ENCODE measurements at regions not wholly inside any gene's neighbourhood (a gene's known extent, or its start where the extent isn't known, plus 50 kb on each side); places are given as distances from the start of the nearest gene placed in this dataset.
"Not testable (repeated sequence)": the region's sequence is repeated elsewhere in the genome, so short reads cannot be mapped to it uniquely, and the experiment has no call there.

DNA sequence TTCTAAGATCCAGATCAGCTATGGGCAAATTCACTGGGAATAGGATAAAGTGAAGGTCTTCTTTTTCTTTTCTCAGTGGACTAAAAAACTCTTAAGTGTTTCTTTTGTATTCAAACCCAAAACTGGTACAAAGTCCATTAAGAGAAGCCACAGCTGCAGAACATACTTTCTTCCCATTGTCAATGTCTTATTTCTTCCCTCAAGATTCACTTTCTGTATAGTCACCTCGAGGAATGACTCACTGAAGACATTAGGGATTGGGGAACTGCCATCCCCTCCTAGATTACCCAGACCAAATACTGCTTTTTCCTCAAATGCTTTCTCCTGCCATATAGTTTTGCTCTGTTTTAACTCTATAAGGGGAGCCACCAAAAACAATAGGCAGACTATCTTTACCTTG is 117.4 kb upstream of the SYT13 start:
- not testable (repeated sequence) for DNase-seq

DNA sequence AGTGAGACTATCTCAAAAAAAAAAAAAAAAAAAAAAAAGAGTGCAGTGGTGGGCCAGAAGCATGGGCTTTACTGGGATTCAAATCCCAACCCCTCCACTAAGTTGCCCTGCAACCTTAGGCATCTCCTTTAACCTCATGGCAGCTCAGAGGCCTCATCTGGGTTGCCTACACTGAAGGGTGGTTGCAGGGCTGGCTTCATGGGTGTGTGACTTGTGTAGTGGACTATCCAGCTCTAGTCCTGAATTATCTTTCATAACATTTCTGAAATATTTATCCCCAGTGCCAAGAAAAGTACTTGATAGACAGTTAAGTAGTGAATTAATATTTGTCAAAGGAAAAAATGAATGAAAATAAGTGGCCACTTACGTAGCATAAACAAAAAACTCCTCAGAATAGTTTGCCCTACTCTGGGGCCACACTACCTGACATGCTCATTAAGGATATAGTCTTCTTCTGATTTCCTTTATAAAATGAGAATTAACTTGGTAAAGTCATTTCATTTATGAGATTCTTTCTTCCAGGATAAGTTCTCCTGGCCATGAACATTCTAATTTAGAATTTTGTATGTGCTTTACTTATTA is 116.0 kb upstream of the SYT13 start:
- no peak for DNase-seq

- DNase-seq = no peak
Observed at GRCh38 chr11:45400591-45400990, 114.5 kb upstream of the SYT13 start.

DNA sequence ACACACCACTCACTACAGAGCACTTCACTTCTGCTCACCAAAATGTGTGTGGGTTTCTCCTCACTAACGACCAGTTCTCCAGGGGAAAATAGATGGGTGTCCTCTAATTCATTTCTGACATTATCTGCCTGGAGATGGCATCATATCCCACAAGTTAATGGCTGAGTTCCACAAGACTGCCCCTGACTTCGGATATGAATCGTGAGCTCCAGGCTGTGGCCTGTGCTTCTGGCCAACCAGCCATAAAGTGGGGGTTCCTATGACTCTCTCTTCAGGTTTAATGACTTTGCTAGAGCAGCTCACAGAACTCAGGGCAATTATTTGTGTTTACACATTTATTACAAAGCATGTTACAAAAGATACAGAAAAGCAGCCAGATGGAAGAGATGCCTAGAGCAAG is 113.0 kb upstream of the SYT13 start:
- no peak for DNase-seq

DNA sequence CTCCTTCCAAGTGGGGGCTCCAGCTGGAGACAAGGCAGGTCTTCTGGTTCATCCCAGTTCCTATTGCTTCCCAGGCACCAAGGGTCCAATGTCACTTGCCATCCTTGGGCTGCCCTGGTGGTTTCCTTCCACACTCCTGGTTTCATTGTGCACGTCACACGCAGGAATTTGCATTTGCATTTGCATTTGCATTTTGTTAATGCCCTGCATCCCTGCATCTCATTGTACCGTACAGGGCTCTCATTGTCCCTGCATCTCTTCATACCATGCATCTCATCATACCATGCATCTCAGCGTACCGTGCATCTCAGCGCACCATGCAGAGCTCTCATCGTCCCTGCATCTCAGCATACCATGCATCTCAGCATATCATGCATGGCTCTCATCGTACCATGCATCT is 112.2 kb upstream of the SYT13 start:
- no peak for DNase-seq

GRCh38 chr11:45396394-45396793 is 110.3 kb upstream of the SYT13 start:
- no peak for DNase-seq

DNA sequence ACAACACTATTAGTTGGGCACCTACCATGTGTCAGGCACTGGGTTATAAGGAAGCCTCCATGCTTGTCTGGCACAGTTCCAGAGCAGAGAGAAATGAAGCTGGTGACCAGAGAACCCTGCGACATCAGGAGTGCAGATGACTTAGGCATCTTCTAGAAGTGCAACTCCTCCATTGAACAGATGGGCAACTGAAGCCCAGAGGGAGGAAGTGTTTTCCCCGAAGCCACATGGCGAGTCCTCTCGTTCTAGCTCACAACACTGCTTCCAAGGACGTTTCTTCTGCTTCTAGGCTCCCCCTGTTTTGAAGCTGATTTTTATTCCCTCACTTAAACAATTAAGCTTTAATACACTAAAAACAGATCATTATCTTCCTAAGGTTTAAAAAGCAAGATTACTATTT is 109.8 kb upstream of the SYT13 start:
- DNase-seq = no peak

GRCh38 chr11:45395421-45395820 is 109.3 kb upstream of the SYT13 start:
- no peak for DNase-seq

DNA sequence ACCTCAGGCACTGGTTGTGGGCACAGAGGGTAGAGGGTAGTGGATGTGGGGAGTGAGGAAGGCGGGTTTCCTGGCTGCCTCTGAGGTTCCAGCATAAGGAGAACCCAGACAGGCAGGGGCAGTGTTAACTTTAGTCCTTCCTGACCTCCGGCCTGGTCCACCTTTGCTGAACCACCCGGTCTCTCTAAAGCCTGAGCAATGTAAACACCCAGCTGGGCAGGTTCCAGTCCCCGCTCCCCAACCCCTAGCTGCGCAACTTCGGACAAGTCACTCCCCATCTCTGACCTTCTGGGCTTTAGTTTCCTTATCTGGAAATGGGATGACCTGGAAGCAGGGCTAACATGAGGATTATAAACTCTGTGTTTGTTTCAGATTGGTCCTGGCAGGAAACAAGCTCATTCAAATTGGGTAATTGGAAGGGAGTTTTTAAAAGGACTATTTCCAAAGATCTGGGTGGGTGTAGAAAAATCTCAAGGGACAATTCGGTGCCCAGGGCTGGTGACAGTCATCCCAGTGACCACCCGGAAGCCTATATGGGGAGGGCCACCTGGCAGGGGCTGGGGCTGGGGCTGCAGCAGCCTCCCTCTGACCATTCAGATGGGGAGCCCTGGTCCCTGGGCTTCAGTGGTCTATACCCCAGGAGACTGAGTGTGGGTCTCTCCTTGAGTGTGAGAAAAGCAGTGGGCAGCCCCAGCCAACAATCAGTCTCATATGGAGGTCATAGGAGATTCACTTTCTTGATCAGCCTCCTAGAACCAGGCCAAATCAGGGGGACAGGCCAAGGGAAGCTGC is 108.3 kb upstream of the SYT13 start:
- DNase-seq = no peak

DNA sequence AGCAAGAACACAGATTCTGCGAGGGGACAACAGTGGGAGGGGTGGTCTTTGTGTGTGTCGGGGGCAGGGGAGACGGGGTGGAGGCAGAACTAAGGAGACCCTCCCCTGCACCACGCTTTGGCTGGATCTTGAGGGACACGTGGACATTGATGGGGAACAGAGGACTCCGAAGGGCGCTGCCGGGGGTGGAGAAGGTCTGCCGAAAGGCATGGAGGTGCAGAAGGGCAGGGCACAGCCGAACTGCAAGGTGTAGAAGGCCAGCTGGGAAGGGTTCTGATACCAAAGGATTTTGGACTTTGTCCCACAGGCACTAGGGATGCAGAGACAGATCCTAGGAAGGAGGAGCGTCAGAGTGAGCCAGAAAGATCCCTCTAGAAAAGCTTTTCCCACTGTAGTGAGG is 107.7 kb upstream of the SYT13 start:
- no peak for DNase-seq

DNA sequence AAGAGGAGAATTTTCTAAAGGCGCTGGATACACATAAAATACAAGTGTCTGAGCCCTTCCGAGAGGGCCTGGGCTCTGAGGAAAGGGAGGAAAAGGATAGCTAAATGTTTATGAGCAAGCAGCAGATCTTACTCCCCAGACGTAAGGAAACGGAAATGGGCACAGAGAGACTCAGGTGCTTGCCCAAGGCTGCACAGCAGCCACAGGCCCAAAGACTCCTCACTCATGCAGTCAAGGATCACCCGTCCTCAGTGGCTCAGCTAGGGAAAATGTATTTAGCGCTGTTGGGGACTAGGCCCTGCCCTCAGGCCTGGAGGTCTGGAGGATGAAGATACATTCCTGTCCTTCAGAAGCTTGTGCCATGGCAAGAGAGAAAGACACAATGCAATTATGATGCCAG is 107.2 kb upstream of the SYT13 start:
- DNase-seq = no peak

GRCh38 chr11:45392591-45393091 is 106.5 kb upstream of the SYT13 start:
- no peak for DNase-seq

DNA sequence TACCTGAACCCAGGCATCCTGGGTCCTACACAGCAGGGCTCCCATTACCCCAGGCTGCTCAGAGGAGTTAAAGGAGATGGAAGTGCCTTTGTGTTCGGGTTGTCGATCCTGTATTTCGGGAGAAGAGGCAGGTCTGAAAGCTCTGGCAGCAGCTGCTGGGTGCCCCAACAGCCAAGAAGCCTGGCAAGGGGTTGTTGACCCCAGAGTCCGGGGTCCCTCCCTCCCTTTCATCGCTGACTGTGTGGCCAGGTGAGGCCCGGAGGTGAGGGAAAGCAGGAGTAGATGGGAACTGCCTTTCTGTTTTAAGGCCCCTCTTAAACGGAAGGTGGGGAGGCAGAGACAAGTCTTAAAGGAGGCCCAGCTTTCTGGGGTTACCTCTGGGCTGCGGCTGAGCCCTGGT is 106.0 kb upstream of the SYT13 start:
- no peak for DNase-seq

DNA sequence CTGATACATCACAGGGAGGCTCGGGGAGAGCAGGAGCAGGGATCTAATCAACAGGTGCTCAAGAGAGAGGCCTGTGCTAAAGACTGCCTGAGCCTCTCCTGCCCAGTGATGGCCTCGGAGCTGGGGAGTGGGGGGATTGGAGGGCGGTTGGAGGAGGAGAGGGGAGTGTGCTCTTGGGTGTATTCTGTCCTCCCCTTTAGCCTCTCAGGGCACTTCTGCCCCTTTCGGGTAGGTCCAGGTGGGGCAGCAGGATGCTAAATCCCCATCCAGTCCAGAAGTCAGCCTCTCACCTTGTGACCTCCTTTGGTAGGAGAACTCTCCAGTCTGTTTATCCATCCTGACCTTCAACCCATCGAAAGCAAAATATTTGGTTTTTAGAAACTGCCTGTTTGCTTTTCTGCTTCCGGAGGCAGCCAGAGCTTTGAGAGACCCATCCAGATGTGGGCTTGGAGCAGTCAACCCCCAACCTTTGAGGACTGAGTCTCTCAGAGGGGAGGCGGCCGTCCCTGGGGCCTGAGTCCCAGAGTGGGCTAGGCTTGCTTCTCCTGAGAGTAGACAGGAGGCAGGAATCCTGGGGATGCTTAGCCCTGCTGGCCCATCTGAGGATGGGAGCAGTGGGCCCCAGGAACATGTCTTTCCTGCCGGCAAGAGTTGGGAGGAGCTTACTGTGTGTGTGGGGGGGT is 105.2 kb upstream of the SYT13 start:
- no peak for DNase-seq

DNA sequence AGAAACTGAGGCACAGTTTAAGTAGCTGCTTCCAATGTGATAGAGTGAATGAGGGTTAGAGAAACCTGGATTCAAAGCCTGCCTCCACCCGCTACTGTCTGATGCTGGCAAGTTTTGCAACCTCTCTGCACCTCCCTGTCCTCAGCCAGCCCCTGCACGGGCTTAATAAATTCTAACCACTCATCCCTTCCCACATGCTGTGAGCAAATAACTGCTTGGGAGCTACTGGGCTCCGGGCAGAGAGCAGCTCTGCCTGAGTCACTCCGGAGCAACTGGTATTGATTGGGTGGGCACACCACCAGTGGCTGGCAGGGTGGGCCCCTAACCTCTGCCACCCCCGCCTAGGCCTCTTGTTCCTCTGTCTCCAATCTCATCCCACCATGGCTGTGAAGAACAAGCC is 104.3 kb upstream of the SYT13 start:
- no peak for DNase-seq

DNA sequence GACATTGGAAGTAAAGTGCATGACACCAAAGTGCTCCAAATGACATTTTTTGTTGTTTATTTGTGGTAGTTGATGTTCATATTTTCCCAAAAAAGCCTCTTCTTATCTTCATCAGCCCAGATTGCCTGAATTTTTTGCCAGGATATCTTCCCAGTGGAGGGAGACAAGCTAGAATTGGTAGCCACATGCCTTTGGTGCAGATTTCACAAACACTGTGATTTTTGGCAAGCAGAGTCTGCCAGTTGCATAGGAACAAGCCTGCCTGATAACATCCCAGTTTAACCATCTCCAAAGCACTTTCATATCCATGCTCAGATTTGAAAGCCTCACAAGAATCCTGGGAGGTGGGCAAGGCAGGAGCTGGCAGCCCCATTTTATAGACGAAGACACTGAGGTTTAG is 102.3 kb upstream of the SYT13 start:
- no peak for DNase-seq

GRCh38 chr11:45387885-45388284 is 101.7 kb upstream of the SYT13 start:
- DNase-seq = not testable (repeated sequence)

DNA sequence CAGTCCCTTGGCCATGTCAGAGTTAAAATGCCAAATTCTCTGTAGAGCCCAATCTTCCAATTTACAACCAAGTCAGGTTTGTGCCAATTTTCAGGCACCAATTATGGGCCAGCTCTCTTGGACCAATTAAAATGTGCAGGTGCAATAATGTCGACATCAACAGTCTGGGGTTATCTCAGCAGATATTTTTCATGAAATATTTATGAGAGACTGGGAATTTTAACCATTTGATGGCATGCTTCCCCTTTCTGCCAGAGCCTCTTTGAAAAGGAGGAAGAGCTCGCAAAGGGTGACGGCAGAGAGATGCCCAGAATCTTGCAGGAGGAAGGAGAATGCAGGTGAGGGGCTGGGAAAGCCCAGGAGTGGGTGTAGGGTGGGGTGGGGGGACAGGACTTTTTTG is 100.8 kb upstream of the SYT13 start:
- DNase-seq = no peak

DNA sequence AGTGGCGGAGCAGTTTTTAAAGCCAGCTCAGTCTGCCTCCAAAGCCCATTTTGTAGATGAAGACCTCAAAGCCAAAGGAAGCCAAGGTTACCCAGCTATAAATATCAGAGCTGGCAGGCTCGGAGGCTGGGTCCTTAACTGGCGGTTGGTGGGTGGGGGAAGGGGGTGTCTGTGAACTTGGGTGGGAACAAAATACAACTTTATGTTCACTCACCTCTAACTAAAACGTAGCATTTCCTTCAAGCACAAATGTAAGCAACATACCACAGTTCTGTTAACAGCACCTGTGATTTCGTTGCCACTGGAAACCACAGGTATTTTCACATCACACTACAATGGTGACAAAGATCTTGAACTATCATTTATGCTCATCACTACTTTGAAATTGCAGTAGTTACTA is 99.7 kb upstream of the SYT13 start:
- no peak for DNase-seq

DNA sequence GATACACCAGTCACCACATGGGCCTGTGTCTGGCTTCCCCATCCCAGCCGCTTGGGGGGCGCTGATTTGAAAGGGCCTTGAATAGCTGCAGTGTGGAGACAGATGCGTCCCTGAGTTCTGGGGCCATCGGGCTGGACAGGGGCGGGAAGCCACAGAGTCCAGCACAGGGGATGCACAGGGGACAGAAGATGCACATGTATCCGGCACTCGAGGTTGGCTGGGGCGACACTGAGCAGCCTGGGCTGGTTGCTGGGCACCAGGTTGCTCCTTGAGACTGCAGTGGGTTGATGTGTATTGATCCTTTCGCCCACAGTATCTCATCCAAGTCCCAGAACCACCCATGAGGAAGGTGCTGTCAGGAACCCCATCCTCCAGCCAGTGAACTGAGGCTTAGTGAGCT is 99.3 kb upstream of the SYT13 start:
- DNase-seq = no peak

DNA sequence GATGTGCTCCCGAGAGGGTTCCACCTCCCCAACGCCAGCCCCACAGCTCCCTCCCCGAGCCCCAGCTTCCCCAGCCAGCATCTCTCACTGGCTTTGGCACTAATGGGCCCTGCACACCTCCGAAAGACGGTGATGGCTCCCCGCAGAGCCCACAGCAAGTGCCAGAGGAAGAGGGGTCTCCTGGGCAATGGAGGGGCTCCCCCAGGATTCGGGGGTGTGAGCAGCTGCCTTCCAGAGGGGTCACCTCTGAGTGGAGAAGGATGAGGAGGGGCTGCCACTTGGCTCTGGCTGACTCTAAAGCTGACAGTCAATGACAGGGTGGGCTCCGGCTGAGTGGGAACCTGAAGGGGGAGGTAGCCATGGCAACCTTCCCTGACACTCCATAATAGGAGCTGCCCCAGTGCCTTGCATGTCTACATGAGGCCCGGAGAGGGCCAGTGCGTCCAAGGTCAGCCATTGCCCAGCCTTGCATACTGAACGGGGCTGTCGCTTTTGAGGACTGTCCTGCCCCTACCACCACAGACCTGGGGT is 98.6 kb upstream of the SYT13 start:
- DNase-seq = no peak

DNA sequence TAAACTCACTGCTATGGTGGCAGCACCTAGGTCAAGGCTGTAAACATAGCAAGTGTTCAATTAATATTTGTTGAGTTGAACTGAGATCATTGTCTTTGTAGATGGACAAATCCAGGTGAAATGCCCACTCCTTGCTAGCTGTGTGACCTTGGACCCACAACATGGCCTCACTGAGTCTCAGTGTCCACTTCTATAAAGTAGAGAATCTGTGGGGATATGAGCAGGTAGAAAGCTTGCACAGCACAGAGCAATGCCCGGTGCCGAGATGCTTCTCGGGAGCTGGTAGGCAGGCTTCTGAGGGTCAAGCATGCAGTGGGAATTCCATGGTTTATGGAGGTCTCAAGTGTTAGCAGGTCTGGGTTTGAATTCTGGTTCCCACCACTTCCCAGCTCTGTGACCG is 97.9 kb upstream of the SYT13 start:
- DNase-seq = no peak

DNA sequence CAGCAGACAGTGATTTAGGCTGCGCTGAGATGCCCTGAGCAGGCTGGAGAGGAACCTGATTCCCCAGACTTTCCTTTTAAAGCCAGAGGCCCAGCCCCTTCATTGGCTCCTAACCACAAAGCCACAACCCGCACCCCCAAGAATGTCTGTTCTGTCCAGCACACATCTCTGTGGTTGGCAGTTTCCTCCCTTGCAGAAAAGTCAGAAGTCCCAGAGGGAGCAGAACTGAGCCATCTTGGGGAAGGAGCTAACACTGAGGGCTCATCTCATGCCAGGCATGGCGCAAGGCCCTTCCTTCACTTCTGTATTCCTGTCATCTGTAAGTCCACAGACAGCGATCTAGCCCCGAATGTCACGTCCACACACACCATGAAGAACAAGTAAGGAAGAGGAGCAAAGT is 97.1 kb upstream of the SYT13 start:
- no peak for DNase-seq
